ENCODE measurements at regions not wholly inside any gene's neighbourhood (a gene's known extent, or its start where the extent isn't known, plus 50 kb on each side); places are given as distances from the start of the nearest gene placed in this dataset.

GRCh38 chr1:157368363-157368762 is 184.0 kb downstream of the FCRL5 start:
- intact Hi-C loops (cut with DNase I): loop anchor here (5.0 kb wide), 1 partner anchor 129 kb away; no protein-coding TSS in a partner anchor
- no peaks in the 10 kb centered on the region for H3K9me3 ChIP-seq
- H3K4me1 ChIP-seq (replicated peaks): no peaks in the 10 kb centered on the region
- no peak overlapping the region for H3K27ac ChIP-seq
- no peak for DNase-seq (ENCODE audit: low spot score)
- WGBS: 71% methylated on average over 2 of the region's 2 CpGs
- H3K27me3 ChIP-seq (replicated peaks; ENCODE audit: insufficient read depth): no peaks in the 10 kb centered on the region
- H3K4me3 ChIP-seq: no peak overlapping the region
- H3K36me3 ChIP-seq: no peaks in the 10 kb centered on the region
- TF ChIP-seq POLR2AphosphoS5 (IDR thresholded peaks at IDR 0.05) (no peak), POLR2A (IDR thresholded peaks at IDR 0.05) (no peak), CTCF (IDR thresholded peaks at IDR 0.05) (no peak)

GRCh38 chr1:157367870-157368269 is 184.4 kb downstream of the FCRL5 start:
- intact Hi-C loops (cut with DNase I): loop anchor here (5.0 kb wide), 1 partner anchor 129 kb away; no protein-coding TSS in a partner anchor
- H3K9me3 ChIP-seq: no peaks in the 10 kb centered on the region
- TF ChIP-seq CTCF (IDR thresholded peaks at IDR 0.05): no peak
- TF ChIP-seq POLR2AphosphoS5 (IDR thresholded peaks at IDR 0.05): no peak
- no peak for TF ChIP-seq POLR2A (IDR thresholded peaks at IDR 0.05)
- no peak overlapping the region for H3K27ac ChIP-seq
- H3K4me1 ChIP-seq (replicated peaks): no peaks in the 10 kb centered on the region
- H3K27me3 ChIP-seq (replicated peaks; ENCODE audit: insufficient read depth): no peaks in the 10 kb centered on the region
- DNase-seq (ENCODE audit: low spot score): no peak
- H3K4me3 ChIP-seq: no peak overlapping the region
- H3K36me3 ChIP-seq: no peaks in the 10 kb centered on the region

GRCh38 chr1:157367091-157367739 is 185.1 kb downstream of the FCRL5 start:
- intact Hi-C loops (cut with DNase I): loop anchor here (5.0 kb wide), 1 partner anchor 130 kb away; no protein-coding TSS in a partner anchor

GRCh38 chr1:157364612-157365011 is 187.7 kb downstream of the FCRL5 start:
- no peak for DNase-seq (ENCODE audit: low spot score)
- Histone ChIP-seq H3K9me3 (no peaks in the 10 kb centered on the region), H3K36me3 (no peaks in the 10 kb centered on the region), H3K27me3 (replicated peaks; ENCODE audit: insufficient read depth) (no peaks in the 10 kb centered on the region), H3K4me1 (replicated peaks) (no peaks in the 10 kb centered on the region), H3K4me3 (no peak overlapping the region), H3K27ac (no peak overlapping the region)
- WGBS: 89% methylated on average over 3 of the region's 3 CpGs
- intact Hi-C loops (cut with DNase I): loop anchor here (5.0 kb wide), 1 partner anchor 133 kb away; no protein-coding TSS in a partner anchor
- TF ChIP-seq POLR2AphosphoS5 (IDR thresholded peaks at IDR 0.05) (no peak), CTCF (IDR thresholded peaks at IDR 0.05) (no peak), POLR2A (IDR thresholded peaks at IDR 0.05) (no peak)

More at GRCh38 chr1:157367091-157367739, 185.1 kb downstream of the FCRL5 start:
- Histone ChIP-seq H3K36me3 (no peaks in the 10 kb centered on the region), H3K4me3 (no peak overlapping the region), H3K27ac (no peak overlapping the region), H3K4me1 (replicated peaks) (no peaks in the 10 kb centered on the region), H3K27me3 (replicated peaks; ENCODE audit: insufficient read depth) (no peaks in the 10 kb centered on the region), H3K9me3 (no peaks in the 10 kb centered on the region)
- TF ChIP-seq POLR2AphosphoS5 (IDR thresholded peaks at IDR 0.05): no peak
- no peak for TF ChIP-seq POLR2A (IDR thresholded peaks at IDR 0.05)
- no peak for TF ChIP-seq CTCF (IDR thresholded peaks at IDR 0.05)
- DNase-seq (ENCODE audit: low spot score): no peak
- WGBS: 86% methylated on average over 3 of the region's 3 CpGs

GRCh38 chr1:157363660-157364140 is 188.6 kb downstream of the FCRL5 start:
- no peak for DNase-seq (ENCODE audit: low spot score)
- Histone ChIP-seq H3K27ac (no peak overlapping the region), H3K9me3 (no peaks in the 10 kb centered on the region), H3K4me1 (replicated peaks) (no peaks in the 10 kb centered on the region), H3K27me3 (replicated peaks; ENCODE audit: insufficient read depth) (no peaks in the 10 kb centered on the region), H3K4me3 (no peak overlapping the region), H3K36me3 (no peaks in the 10 kb centered on the region)
- intact Hi-C loops (cut with DNase I): no loop called here
- 84% methylated on average over 7 of the region's 7 CpGs for WGBS
- TF ChIP-seq CTCF (IDR thresholded peaks at IDR 0.05) (peak in 2 of 4 experiments; percentile 6 to 9), POLR2A (IDR thresholded peaks at IDR 0.05) (no peak), POLR2AphosphoS5 (IDR thresholded peaks at IDR 0.05) (no peak)

All from prostate gland (tissue), 2 donors.